ENCODE measurements at regions not wholly inside any gene's neighbourhood (a gene's known extent, or its start where the extent isn't known, plus 50 kb on each side); places are given as distances from the start of the nearest gene placed in this dataset.

- H3K27ac ChIP-seq (ENCODE audit: low read length): no peak overlapping the region
- H3K4me1 ChIP-seq (ENCODE audit: insufficient read depth, low read length): no peaks in the 10 kb centered on the region
- H3K27me3 ChIP-seq (ENCODE audit: low read length): no peaks in the 10 kb centered on the region
- no peaks in the 10 kb centered on the region for H3K9me3 ChIP-seq (ENCODE audit: low read length)
- no peaks in the 10 kb centered on the region for H3F3A ChIP-seq (ENCODE audit: low read length, unreplicated experiment)
- no peaks in the 10 kb centered on the region for H3K79me2 ChIP-seq (ENCODE audit: low read length)
- H2AFZ ChIP-seq (ENCODE audit: low read length): no peak overlapping the region
- H3K9ac ChIP-seq (ENCODE audit: low read length): no peak overlapping the region
- no peaks in the 10 kb centered on the region for H3K9me2 ChIP-seq (replicated peaks; ENCODE audit: low read length)
- H4K20me1 ChIP-seq (ENCODE audit: low read length): no peaks in the 10 kb centered on the region
- no peak for DNase-seq
- ATAC-seq: no peak
- H3K36me3 ChIP-seq (ENCODE audit: low read depth, low read length): no peaks in the 10 kb centered on the region
- no TSS peak for BruUV-seq (replicated peaks)
- TF ChIP-seq CTCF (conservative IDR thresholded peaks at IDR 0.05; ENCODE audit: low read depth, low read length) (no peak), EZH2 (IDR thresholded peaks at IDR 0.05; ENCODE audit: low read length, unreplicated experiment) (no peak), EZH2phosphoT487 (IDR thresholded peaks at IDR 0.05; ENCODE audit: borderline replicate concordance, low read length) (no peak)
- POLR2A ChIA-PET (ENCODE audit: unreplicated experiment): no interaction called here
- no peak overlapping the region for H3K4me3 ChIP-seq (ENCODE audit: low read length)
- CTCF ChIA-PET: no interaction called here
- no peak overlapping the region for H3K4me2 ChIP-seq (ENCODE audit: low read length)
- intact Hi-C loops (cut with micrococcal nuclease): loop anchor here (10.0 kb wide), 1 partner anchor 50 kb away; no protein-coding TSS in a partner anchor
Observed at GRCh38 chr12:43154498-43155045, 397.4 kb downstream of the ADAMTS20 start.

GRCh38 chr12:43151441-43151981 is 400.5 kb downstream of the ADAMTS20 start:
- POLR2A ChIA-PET (ENCODE audit: unreplicated experiment): no interaction called here
- CTCF ChIA-PET: no interaction called here
- Histone ChIP-seq H3K9me2 (replicated peaks; ENCODE audit: low read length) (no peaks in the 10 kb centered on the region), H3K4me1 (ENCODE audit: insufficient read depth, low read length) (no peaks in the 10 kb centered on the region), H3K79me2 (ENCODE audit: low read length) (no peaks in the 10 kb centered on the region), H3K27me3 (ENCODE audit: low read length) (no peaks in the 10 kb centered on the region), H3K9me3 (ENCODE audit: low read length) (no peaks in the 10 kb centered on the region), H3K4me2 (ENCODE audit: low read length) (no peak overlapping the region), H3K36me3 (ENCODE audit: low read depth, low read length) (no peaks in the 10 kb centered on the region), H4K20me1 (ENCODE audit: low read length) (no peaks in the 10 kb centered on the region), H3K27ac (ENCODE audit: low read length) (no peak overlapping the region), H3K9ac (ENCODE audit: low read length) (no peak overlapping the region), H3F3A (ENCODE audit: low read length, unreplicated experiment) (no peaks in the 10 kb centered on the region), H2AFZ (ENCODE audit: low read length) (no peak overlapping the region), H3K4me3 (ENCODE audit: low read length) (no peak overlapping the region)
- DNase-seq (no peak), ATAC-seq (no peak)
- no peak for TF ChIP-seq EZH2phosphoT487 (IDR thresholded peaks at IDR 0.05; ENCODE audit: borderline replicate concordance, low read length)
- TF ChIP-seq EZH2 (IDR thresholded peaks at IDR 0.05; ENCODE audit: low read length, unreplicated experiment): no peak
- no peak for TF ChIP-seq CTCF (conservative IDR thresholded peaks at IDR 0.05; ENCODE audit: low read depth, low read length)
- intact Hi-C loops (cut with micrococcal nuclease): loop anchor here (10.0 kb wide), 1 partner anchor 47 kb away; no protein-coding TSS in a partner anchor
- BruUV-seq (replicated peaks): no TSS peak

GRCh38 chr12:43148691-43149090 is 403.3 kb downstream of the ADAMTS20 start:
- Histone ChIP-seq H3F3A (ENCODE audit: low read length, unreplicated experiment) (no peaks in the 10 kb centered on the region), H3K4me2 (ENCODE audit: low read length) (no peak overlapping the region), H3K36me3 (ENCODE audit: low read depth, low read length) (no peaks in the 10 kb centered on the region), H3K9ac (ENCODE audit: low read length) (no peak overlapping the region), H3K9me2 (replicated peaks; ENCODE audit: low read length) (no peaks in the 10 kb centered on the region), H4K20me1 (ENCODE audit: low read length) (no peaks in the 10 kb centered on the region), H3K4me1 (ENCODE audit: insufficient read depth, low read length) (no peaks in the 10 kb centered on the region), H3K9me3 (ENCODE audit: low read length) (no peaks in the 10 kb centered on the region), H3K79me2 (ENCODE audit: low read length) (no peaks in the 10 kb centered on the region), H3K27me3 (ENCODE audit: low read length) (no peaks in the 10 kb centered on the region), H3K4me3 (ENCODE audit: low read length) (no peak overlapping the region), H2AFZ (ENCODE audit: low read length) (no peak overlapping the region), H3K27ac (ENCODE audit: low read length) (no peak overlapping the region)
- no peak for ATAC-seq
- POLR2A ChIA-PET (ENCODE audit: unreplicated experiment): no interaction called here
- no TSS peak for BruUV-seq (replicated peaks)
- no peak for DNase-seq
- TF ChIP-seq EZH2phosphoT487 (IDR thresholded peaks at IDR 0.05; ENCODE audit: borderline replicate concordance, low read length) (no peak), EZH2 (IDR thresholded peaks at IDR 0.05; ENCODE audit: low read length, unreplicated experiment) (no peak), CTCF (conservative IDR thresholded peaks at IDR 0.05; ENCODE audit: low read depth, low read length) (no peak)
- intact Hi-C loops (cut with micrococcal nuclease): no loop called here
- CTCF ChIA-PET: no interaction called here

All from PC-3 (cell line).